ENCODE measurements at regions not wholly inside any gene's neighbourhood (a gene's known extent, or its start where the extent isn't known, plus 50 kb on each side); places are given as distances from the start of the nearest gene placed in this dataset.
"Not testable (repeated sequence)": the region's sequence is repeated elsewhere in the genome, so short reads cannot be mapped to it uniquely, and the experiment has no call there.

GRCh38 chr6:153368131-153368530, 237.0 kb upstream of the RGS17 start:
- DNase-seq = no peak

GRCh38 chr6:153367021-153367420, 235.9 kb upstream of the RGS17 start:
- DNase-seq = no peak

DNA sequence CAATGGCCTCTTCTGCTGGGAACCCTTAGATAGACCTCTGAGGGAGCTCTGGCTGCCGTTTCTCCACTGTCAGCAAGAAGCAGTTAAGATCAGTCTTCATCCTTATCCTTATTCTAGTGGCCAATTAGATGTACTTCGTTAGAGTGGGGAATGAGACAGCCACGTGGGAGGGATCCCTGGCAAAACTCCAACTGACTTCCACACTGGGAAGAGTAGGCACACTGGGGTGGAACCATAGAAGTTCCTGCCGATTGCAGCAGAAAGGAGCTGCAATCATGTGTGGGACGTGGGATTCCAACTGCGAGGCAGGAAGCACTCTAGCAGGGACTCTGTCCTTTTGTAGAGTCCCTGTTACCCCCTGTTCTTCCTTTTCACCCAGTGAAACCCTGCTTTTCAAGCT, 226.3 kb upstream of the RGS17 start:
- DNase-seq = no peak

- DNase-seq = peak; percentile 69
These were observed 209.5 kb upstream of the RGS17 start for GRCh38 chr6:153340568-153340967.

- DNase-seq = no peak
These were observed 203.0 kb upstream of the RGS17 start for GRCh38 chr6:153334121-153334520.

DNA sequence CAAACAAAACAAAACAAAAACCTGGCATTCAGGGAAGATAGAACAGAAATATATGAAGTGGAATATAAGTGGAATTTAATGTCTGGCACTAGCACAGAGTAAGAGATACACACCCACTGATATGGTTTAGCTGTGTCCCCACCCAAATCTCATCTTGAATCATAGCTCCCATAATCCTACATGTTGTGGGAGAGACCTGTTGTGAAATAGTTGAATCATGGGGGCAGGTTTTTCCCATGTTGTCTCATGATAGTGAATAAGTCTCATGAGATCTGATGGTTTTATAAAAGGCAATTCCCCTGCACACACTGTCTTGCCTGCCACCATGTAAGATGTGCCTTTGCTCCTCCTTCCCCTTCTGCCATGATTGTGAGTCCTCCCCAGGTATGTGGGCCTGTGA, 200.1 kb upstream of the RGS17 start:
- not testable (repeated sequence) for DNase-seq

GRCh38 chr6:153328194-153328593, 197.1 kb upstream of the RGS17 start:
- no peak for DNase-seq

DNA sequence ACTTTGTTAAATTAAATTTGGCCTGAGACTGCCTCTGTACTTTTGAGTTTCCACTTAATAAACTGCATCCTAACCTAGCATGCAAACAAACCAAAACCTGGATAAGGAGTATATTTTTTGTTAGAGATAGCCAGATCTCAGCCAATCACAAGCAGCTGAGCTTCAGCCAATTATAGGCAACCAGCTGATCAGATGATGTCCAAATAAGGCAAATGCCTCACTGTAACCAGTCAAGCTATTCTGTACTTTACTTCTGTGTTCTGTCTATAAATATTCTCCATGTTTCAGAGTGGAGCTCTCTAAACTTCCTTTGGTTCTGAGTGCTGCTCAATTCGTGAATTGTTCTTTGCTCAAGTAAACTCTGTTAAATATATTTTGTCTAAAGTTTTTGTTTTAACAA, 194.6 kb upstream of the RGS17 start:
- DNase-seq = no peak

- DNase-seq = peak; percentile 54
These were observed 181.6 kb upstream of the RGS17 start for GRCh38 chr6:153312634-153313033.

GRCh38 chr6:153309651-153310050, 178.6 kb upstream of the RGS17 start:
- no peak for DNase-seq

DNA sequence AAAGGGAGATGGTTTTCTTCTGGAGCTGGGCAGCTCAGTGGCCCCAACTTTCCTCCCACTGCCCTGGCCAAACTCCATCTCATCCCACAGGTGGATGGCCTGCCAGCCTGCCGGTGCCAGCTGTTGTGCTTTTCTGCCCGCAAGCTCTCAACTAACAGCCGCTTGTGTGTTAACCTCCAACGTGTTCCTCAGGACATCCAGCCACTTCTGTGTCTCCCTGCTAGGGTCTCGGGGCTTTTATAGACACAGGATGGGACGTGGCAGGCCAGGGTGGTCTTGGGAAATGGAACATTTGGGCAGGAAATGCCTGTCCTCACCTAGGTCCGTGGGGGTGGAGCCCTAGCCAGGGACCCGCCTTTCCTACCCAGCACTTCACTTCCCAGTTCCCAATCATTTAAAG, 171.1 kb upstream of the RGS17 start:
- no peak for DNase-seq

DNA sequence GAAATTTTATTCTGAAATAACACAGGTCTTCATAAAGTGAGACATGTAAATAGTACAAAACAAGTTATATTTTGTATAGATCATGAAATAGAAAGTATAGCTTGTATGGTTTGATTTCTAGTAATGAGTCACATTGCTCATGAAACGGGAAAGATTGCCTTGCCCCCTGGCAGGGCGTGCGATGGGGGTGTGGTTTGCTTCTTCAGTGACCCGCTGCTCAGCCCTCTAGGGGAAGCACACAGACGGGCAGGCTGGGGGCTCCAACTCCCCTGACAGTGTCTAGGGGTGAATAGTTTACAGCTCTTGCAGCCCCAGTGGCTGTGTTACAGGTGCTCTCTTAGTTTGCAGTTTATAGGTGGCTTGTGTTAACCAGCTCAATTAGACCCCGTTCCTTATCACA, 170.5 kb upstream of the RGS17 start:
- no peak for DNase-seq

DNA sequence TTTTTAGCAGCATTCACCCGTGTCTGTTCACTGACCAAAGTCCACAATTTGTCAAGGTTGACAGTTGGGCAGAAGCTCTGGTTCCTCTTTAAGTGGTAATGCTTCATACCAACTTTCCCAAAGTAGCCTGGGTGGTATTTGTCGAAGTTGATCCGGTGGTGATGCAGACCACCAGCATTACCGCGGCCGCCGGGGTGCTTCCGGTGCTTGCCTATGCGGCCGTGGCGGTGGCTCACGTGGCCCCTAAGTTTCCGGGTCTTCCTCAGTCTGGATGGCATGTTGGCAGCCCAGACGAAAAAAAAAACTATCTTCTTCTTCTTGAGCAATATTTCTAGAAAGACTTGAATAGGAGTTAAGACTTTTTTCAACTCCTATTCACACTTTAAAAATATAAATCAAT, 151.4 kb upstream of the RGS17 start:
- DNase-seq = not testable (repeated sequence)

DNA sequence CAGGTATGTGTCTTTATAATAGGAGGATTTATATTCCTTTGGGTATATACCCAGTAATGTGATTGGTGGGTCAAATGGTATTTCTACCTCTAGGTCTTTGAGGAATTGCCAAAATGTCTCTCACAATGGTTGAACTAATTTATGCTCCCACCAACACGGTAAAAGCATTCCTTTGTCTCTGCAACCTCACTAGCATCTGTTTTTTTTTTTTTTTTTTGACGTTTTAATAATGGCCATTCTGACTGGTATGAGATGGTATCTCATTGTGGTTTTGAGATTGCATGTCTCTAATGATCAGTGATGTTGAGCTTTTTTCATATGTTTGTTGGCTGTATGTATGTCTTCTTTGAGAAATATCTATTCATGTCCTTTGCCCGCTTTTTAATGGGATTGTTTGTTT, 144.9 kb upstream of the RGS17 start:
- DNase-seq = no peak

DNA sequence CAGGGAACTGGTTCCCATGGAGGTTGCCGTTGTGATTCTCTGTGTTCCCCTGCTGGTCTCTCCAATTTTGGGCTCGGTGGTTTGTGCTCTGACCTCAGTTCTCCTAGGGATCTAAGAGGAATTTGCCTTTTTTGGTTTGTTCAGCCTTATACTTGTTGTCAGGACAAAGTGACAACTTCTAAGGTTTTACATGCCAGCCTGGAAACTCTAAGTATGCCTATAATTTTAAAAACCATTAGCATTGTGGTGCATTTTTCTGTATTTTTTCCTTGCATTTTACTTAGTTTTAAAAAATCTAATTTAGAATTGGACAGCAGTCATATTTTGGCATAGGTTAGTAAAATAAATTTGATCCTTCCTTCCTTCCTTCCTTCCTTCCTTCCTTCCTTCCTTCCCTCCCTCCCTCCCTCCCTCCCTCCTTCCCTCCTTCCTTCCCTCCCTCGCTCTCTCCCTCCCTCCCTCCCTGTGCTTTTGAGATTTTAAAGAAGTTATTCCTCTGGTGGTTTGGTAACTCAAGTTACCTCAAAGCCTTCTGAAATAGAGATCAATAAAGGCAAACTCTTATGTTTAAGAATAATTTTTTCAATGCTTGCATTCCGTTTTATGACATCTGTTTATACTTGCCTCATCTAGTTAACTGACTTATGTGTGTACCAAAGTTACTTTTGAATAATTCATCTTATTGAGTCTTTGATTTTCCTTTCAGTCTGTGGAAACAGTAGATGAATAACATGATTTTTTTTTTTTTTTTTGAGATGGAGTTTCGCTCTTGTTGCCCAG, 141.3 kb upstream of the RGS17 start:
- no peak for DNase-seq

GRCh38 chr6:153263489-153263888, 132.4 kb upstream of the RGS17 start:
- no peak for DNase-seq

DNA sequence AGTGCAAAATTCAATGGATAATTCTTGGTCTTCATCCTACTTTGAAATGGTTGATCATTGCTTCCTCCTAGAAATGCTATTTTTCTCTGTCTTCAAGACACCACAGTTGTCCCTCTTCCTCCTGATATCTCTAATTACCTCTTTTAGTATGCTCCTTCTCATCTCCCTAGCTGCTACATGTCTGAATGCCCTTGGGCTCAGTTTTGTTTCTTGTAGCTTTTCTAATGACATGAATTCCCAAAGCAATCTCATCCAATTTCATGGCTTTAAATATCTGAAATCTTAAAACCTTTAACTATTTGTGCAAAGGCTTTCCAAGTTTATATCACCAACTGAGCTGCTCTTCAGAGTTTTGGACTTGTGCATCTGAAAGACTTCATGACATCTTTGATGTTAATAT, 120.2 kb upstream of the RGS17 start:
- no peak for DNase-seq

DNA sequence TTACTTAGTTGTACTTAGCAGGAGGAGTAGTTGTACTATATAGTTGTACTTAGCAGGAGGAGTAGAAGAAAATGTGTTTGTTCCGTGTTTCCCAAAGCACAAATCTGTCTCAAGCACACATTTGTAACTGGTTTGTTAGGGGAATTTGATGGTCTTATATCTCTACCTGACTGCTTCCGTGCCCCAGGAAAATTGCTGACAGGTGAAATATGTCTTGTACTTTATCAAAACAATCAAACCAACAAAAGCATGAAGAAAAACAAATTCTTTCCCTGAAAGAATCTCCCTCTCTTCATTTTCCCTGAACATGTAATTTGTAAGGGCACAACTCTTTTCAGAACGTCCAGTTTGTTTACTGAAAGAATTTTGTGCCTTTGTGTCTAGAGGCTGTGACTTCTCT, 106.6 kb upstream of the RGS17 start:
- DNase-seq = no peak

GRCh38 chr6:153231048-153231646, 100.1 kb upstream of the RGS17 start:
- no peak for DNase-seq

DNA sequence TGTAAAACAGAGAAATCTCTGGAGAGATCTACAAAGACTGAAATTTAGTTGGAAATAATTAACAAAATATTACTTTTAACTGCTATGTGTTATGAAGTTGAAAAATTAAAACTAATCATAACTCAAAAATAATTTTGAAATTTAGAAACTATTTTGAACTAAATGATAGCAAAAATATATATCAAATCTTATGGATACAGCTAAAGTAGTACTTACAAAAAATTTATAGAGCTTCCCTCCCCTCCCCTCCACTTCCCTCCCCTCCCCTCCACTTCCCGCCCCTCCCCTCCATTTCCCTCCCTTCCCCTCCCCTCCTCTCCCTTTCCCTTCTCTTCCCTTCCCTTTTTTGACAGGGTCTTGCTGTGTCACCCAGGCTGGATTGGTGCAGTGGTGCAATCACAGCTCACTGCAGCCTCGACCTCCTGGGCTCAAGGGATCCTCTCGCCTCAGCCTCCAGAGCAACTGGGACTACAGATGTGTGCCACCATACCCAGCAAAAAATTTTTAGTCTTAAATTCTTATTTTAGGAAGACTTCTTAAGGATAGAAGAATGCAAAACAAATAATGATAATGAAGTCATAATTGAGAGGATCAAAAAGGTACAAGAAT, 87.2 kb upstream of the RGS17 start:
- DNase-seq = no peak

- no peak for DNase-seq
These were observed 85.7 kb upstream of the RGS17 start for GRCh38 chr6:153216789-153217188.

- no peak for DNase-seq
These were observed 84.2 kb upstream of the RGS17 start for GRCh38 chr6:153215242-153215641.

- DNase-seq = no peak
These were observed 83.4 kb upstream of the RGS17 start for GRCh38 chr6:153214436-153214835.

- DNase-seq = no peak
These were observed 79.0 kb upstream of the RGS17 start for GRCh38 chr6:153210083-153210482.

DNA sequence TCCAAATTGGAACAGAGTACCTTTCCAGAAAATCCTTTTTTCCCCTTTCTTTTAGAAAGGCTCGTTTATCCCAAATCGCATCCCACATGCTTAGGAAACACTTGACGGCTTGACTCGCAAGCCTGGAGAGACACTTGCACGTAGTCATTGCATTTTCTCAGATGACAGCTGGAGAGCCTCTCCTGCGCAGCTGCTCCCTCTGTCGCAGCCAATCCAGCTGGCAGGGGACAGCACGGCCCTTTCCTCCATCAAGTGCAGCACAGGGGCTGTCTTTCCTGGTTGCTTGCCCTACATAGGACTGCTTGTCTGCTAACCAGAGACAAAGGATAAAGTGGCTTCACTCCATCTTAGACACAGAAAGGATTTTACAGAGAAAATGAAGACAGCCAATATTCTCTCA, 77.6 kb upstream of the RGS17 start:
- no peak for DNase-seq

Measured in NCI-H1417 treated with DMSO at 0.1 percent for 48 hours (cell line).